SU-DHL-6 (cell line): ENCODE measurements at regions not wholly inside any gene's neighbourhood (a gene's known extent, or its start where the extent isn't known, plus 50 kb on each side); places are given as distances from the start of the nearest gene placed in this dataset.

Experiments
- EZH2phosphoT487 ChIP-seq: fragments of 200-600 bp; sonication (generic), shearing (Covaris generic); conservative IDR thresholded peaks from 2 replicates; pipeline ENCODE4 v1.6.1; 2018; ENCODE audit warnings: mild to moderate bottlenecking, antibody characterized with exemption, low read length, moderate library complexity, mixed read lengths
- TF ChIP-seq, protein P1 (sequence below): fragments of 200-600 bp; sonication (generic); IDR thresholded peaks from one replicate; pipeline ENCODE4 v1.5.1; 2017; ENCODE audit warnings: antibody characterized with exemption, mild to moderate bottlenecking, low read length, moderate library complexity; ENCODE audit not compliant: insufficient read depth, poor library complexity, severe bottlenecking

DNA sequence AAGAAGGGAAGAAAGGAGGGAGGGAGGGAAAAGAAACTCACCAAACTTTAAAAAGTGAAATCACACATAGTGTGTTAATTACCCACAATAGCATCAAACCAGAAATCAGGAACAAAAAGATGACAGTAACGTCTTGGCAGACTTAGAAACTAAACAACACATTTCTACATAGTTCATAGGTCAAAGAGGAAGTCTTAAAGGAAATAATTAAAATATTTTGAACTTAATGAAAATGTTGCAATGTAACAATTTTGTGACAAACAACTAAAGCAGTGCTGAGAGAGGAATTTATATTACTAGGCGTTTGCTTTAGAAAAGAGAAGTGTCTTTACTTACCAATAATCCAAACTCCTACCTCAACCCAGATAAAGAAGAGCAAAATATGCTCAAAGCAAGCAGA is 505.0 kb upstream of the ID2 start:
- TF ChIP-seq, protein P1, sequence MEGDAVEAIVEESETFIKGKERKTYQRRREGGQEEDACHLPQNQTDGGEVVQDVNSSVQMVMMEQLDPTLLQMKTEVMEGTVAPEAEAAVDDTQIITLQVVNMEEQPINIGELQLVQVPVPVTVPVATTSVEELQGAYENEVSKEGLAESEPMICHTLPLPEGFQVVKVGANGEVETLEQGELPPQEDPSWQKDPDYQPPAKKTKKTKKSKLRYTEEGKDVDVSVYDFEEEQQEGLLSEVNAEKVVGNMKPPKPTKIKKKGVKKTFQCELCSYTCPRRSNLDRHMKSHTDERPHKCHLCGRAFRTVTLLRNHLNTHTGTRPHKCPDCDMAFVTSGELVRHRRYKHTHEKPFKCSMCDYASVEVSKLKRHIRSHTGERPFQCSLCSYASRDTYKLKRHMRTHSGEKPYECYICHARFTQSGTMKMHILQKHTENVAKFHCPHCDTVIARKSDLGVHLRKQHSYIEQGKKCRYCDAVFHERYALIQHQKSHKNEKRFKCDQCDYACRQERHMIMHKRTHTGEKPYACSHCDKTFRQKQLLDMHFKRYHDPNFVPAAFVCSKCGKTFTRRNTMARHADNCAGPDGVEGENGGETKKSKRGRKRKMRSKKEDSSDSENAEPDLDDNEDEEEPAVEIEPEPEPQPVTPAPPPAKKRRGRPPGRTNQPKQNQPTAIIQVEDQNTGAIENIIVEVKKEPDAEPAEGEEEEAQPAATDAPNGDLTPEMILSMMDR = no peak
- no peak for TF ChIP-seq EZH2phosphoT487
